ENCODE measurements at regions not wholly inside any gene's neighbourhood (a gene's known extent, or its start where the extent isn't known, plus 50 kb on each side); places are given as distances from the start of the nearest gene placed in this dataset.

- no peak overlapping the region for H3K27ac ChIP-seq (ENCODE audit: low read depth, low read length)
- no peaks in the 10 kb centered on the region for H3K4me1 ChIP-seq (ENCODE audit: control insufficient read depth, insufficient read depth, low read length)
- H3K27me3 ChIP-seq (ENCODE audit: control insufficient read depth, insufficient read depth, low read length): no peaks in the 10 kb centered on the region
- H3K4me3 ChIP-seq (ENCODE audit: low read length): no peak overlapping the region
- no peak overlapping the region for H3K9ac ChIP-seq (ENCODE audit: low read length)
- no peaks in the 10 kb centered on the region for H3K36me3 ChIP-seq (ENCODE audit: control insufficient read depth, insufficient read depth, low read length)
Measured at GRCh38 chr18:72470391-72470790, 73.8 kb downstream of the CBLN2 start.

- no peaks in the 10 kb centered on the region for H3K27me3 ChIP-seq (ENCODE audit: control insufficient read depth, insufficient read depth, low read length)
- no peak overlapping the region for H3K27ac ChIP-seq (ENCODE audit: low read depth, low read length)
- no peak overlapping the region for H3K4me3 ChIP-seq (ENCODE audit: low read length)
- no peaks in the 10 kb centered on the region for H3K4me1 ChIP-seq (ENCODE audit: control insufficient read depth, insufficient read depth, low read length)
- no peaks in the 10 kb centered on the region for H3K36me3 ChIP-seq (ENCODE audit: control insufficient read depth, insufficient read depth, low read length)
- H3K9ac ChIP-seq (ENCODE audit: low read length): no peak overlapping the region
Measured at GRCh38 chr18:72468021-72468710, 76.0 kb downstream of the CBLN2 start.

GRCh38 chr18:72460210-72460680 is 83.9 kb downstream of the CBLN2 start:
- H3K4me1 ChIP-seq (ENCODE audit: control insufficient read depth, insufficient read depth, low read length): no peaks in the 10 kb centered on the region
- H3K27me3 ChIP-seq (ENCODE audit: control insufficient read depth, insufficient read depth, low read length): no peaks in the 10 kb centered on the region
- H3K36me3 ChIP-seq (ENCODE audit: control insufficient read depth, insufficient read depth, low read length): no peaks in the 10 kb centered on the region
- no peak overlapping the region for H3K4me3 ChIP-seq (ENCODE audit: low read length)
- no peak overlapping the region for H3K9ac ChIP-seq (ENCODE audit: low read length)
- H3K27ac ChIP-seq (ENCODE audit: low read depth, low read length): no peak overlapping the region

DNA sequence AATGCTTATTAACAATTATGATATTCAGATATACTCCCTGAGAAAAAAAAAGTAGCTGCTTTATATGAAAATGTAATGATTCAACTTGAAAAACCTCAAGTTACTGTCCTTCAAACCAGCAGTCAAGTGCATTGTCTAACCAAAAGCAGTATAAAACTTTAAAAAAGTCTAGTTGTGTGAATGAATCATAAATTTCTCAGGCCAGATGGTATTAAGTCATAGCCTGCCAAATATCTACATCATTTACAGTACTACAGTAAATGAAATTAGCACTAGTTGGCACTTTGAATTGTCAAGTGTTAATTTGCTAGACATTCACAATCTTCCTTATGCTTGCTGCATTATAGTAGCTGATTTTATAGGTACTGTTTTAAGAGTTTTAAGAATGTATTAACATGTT is 85.9 kb downstream of the CBLN2 start:
- Histone ChIP-seq H3K9ac (ENCODE audit: low read length) (no peak overlapping the region), H3K4me1 (ENCODE audit: control insufficient read depth, insufficient read depth, low read length) (no peaks in the 10 kb centered on the region), H3K36me3 (ENCODE audit: control insufficient read depth, insufficient read depth, low read length) (no peaks in the 10 kb centered on the region), H3K4me3 (ENCODE audit: low read length) (no peak overlapping the region), H3K27ac (ENCODE audit: low read depth, low read length) (no peak overlapping the region), H3K27me3 (ENCODE audit: control insufficient read depth, insufficient read depth, low read length) (no peaks in the 10 kb centered on the region)

DNA sequence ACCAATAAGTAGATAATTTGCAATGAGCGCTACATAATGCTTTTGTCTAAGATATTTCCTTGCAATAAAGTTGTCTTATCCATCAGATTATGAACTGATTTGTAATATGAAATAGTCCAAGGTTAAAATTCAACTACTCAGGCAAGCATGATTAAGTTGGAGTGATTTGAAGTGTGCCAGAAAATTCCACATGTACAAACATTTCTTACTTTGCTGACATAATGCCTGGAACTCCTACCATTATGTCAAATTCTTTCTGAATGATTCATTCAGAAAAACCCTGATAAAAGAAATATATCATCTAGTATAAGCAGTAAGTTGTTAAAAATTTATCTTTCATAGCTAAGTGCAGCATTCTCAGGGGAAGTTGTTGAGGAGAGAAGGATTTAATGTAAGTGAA is 87.3 kb downstream of the CBLN2 start:
- H3K9ac ChIP-seq (ENCODE audit: low read length): no peak overlapping the region
- no peak overlapping the region for H3K4me3 ChIP-seq (ENCODE audit: low read length)
- no peaks in the 10 kb centered on the region for H3K4me1 ChIP-seq (ENCODE audit: control insufficient read depth, insufficient read depth, low read length)
- H3K27ac ChIP-seq (ENCODE audit: low read depth, low read length): no peak overlapping the region
- H3K27me3 ChIP-seq (ENCODE audit: control insufficient read depth, insufficient read depth, low read length): no peaks in the 10 kb centered on the region
- no peaks in the 10 kb centered on the region for H3K36me3 ChIP-seq (ENCODE audit: control insufficient read depth, insufficient read depth, low read length)

GRCh38 chr18:72452328-72452727 is 91.8 kb downstream of the CBLN2 start:
- no peak overlapping the region for H3K27ac ChIP-seq (ENCODE audit: low read depth, low read length)
- no peak overlapping the region for H3K9ac ChIP-seq (ENCODE audit: low read length)
- H3K27me3 ChIP-seq (ENCODE audit: control insufficient read depth, insufficient read depth, low read length): no peaks in the 10 kb centered on the region
- H3K4me1 ChIP-seq (ENCODE audit: control insufficient read depth, insufficient read depth, low read length): no peaks in the 10 kb centered on the region
- H3K4me3 ChIP-seq (ENCODE audit: low read length): no peak overlapping the region
- H3K36me3 ChIP-seq (ENCODE audit: control insufficient read depth, insufficient read depth, low read length): no peaks in the 10 kb centered on the region

DNA sequence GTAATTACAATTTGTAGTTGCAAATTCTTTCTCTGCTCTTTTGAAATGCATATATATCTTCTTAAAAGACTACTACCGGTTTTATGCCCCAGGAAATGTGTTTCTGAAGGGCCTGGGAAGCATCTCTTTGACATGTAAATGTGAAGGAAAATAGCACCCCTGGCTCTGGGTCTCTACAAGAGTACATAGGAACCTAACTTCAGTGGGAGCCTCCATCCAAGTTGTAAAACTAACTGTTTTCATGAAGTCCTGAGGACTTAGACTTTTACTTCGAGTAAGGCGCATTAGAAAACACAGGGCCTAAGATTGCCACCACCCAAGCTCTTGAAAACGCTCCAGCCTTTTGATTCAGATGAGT is 99.4 kb downstream of the CBLN2 start:
- Histone ChIP-seq H3K4me3 (ENCODE audit: low read length) (no peak overlapping the region), H3K36me3 (ENCODE audit: control insufficient read depth, insufficient read depth, low read length) (no peaks in the 10 kb centered on the region), H3K4me1 (ENCODE audit: control insufficient read depth, insufficient read depth, low read length) (no peaks in the 10 kb centered on the region), H3K27ac (ENCODE audit: low read depth, low read length) (no peak overlapping the region), H3K9ac (ENCODE audit: low read length) (no peak overlapping the region), H3K27me3 (ENCODE audit: control insufficient read depth, insufficient read depth, low read length) (no peaks in the 10 kb centered on the region)

GRCh38 chr18:72444111-72444797 is 99.9 kb downstream of the CBLN2 start:
- no peaks in the 10 kb centered on the region for H3K36me3 ChIP-seq (ENCODE audit: control insufficient read depth, insufficient read depth, low read length)
- H3K4me1 ChIP-seq (ENCODE audit: control insufficient read depth, insufficient read depth, low read length): no peaks in the 10 kb centered on the region
- H3K4me3 ChIP-seq (ENCODE audit: low read length): no peak overlapping the region
- no peak overlapping the region for H3K9ac ChIP-seq (ENCODE audit: low read length)
- H3K27me3 ChIP-seq (ENCODE audit: control insufficient read depth, insufficient read depth, low read length): no peaks in the 10 kb centered on the region
- H3K27ac ChIP-seq (ENCODE audit: low read depth, low read length): no peak overlapping the region

- H3K27me3 ChIP-seq (ENCODE audit: control insufficient read depth, insufficient read depth, low read length): no peaks in the 10 kb centered on the region
- no peak overlapping the region for H3K27ac ChIP-seq (ENCODE audit: low read depth, low read length)
- H3K4me1 ChIP-seq (ENCODE audit: control insufficient read depth, insufficient read depth, low read length): no peaks in the 10 kb centered on the region
Measured at GRCh38 chr18:72436401-72436800, 107.7 kb downstream of the CBLN2 start.

GRCh38 chr18:72433756-72434155 is 110.4 kb downstream of the CBLN2 start:
- Histone ChIP-seq H3K36me3 (ENCODE audit: control insufficient read depth, insufficient read depth, low read length) (no peaks in the 10 kb centered on the region), H3K9ac (ENCODE audit: low read length) (no peak overlapping the region), H3K4me1 (ENCODE audit: control insufficient read depth, insufficient read depth, low read length) (no peaks in the 10 kb centered on the region), H3K27me3 (ENCODE audit: control insufficient read depth, insufficient read depth, low read length) (no peaks in the 10 kb centered on the region), H3K27ac (ENCODE audit: low read depth, low read length) (no peak overlapping the region), H3K4me3 (ENCODE audit: low read length) (no peak overlapping the region)

More at GRCh38 chr18:72436401-72436800, 107.7 kb downstream of the CBLN2 start:
- H3K4me3 ChIP-seq (ENCODE audit: low read length): no peak overlapping the region
- H3K36me3 ChIP-seq (ENCODE audit: control insufficient read depth, insufficient read depth, low read length): no peaks in the 10 kb centered on the region
- no peak overlapping the region for H3K9ac ChIP-seq (ENCODE audit: low read length)

- H3K4me1 ChIP-seq (ENCODE audit: control insufficient read depth, insufficient read depth, low read length): no peaks in the 10 kb centered on the region
- no peak overlapping the region for H3K4me3 ChIP-seq (ENCODE audit: low read length)
- H3K36me3 ChIP-seq (ENCODE audit: control insufficient read depth, insufficient read depth, low read length): no peaks in the 10 kb centered on the region
- H3K9ac ChIP-seq (ENCODE audit: low read length): no peak overlapping the region
- H3K27me3 ChIP-seq (ENCODE audit: control insufficient read depth, insufficient read depth, low read length): no peaks in the 10 kb centered on the region
- H3K27ac ChIP-seq (ENCODE audit: low read depth, low read length): no peak overlapping the region
Measured at GRCh38 chr18:72427721-72428120, 116.4 kb downstream of the CBLN2 start.

DNA sequence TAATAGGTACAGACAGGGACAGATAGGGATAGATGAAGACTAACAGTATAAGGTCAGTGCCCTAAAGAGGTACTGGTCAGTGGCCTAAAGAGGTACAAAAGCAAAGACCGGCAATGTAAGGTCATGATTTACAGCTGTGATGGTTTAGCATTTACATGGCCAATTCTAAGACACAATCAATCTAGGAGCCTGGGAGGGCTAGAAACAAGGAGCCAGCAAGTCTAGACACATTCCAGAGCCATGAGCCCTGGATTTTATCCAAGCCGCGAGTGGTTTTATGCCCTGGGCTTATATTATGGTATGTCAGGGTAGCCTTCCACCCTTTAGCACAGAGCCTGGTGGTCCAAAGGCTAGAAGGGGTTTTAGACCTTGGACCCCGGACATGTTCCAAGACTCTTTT is 124.2 kb downstream of the CBLN2 start:
- Histone ChIP-seq H3K27ac (ENCODE audit: low read depth, low read length) (no peak overlapping the region), H3K4me1 (ENCODE audit: control insufficient read depth, insufficient read depth, low read length) (no peaks in the 10 kb centered on the region), H3K9ac (ENCODE audit: low read length) (no peak overlapping the region), H3K4me3 (ENCODE audit: low read length) (no peak overlapping the region), H3K36me3 (ENCODE audit: control insufficient read depth, insufficient read depth, low read length) (no peaks in the 10 kb centered on the region), H3K27me3 (ENCODE audit: control insufficient read depth, insufficient read depth, low read length) (no peaks in the 10 kb centered on the region)

GRCh38 chr18:72412927-72413326 is 131.2 kb downstream of the CBLN2 start:
- no peak overlapping the region for H3K27ac ChIP-seq (ENCODE audit: low read depth, low read length)
- no peaks in the 10 kb centered on the region for H3K4me1 ChIP-seq (ENCODE audit: control insufficient read depth, insufficient read depth, low read length)
- no peaks in the 10 kb centered on the region for H3K27me3 ChIP-seq (ENCODE audit: control insufficient read depth, insufficient read depth, low read length)
- H3K36me3 ChIP-seq (ENCODE audit: control insufficient read depth, insufficient read depth, low read length): no peaks in the 10 kb centered on the region
- no peak overlapping the region for H3K4me3 ChIP-seq (ENCODE audit: low read length)
- H3K9ac ChIP-seq (ENCODE audit: low read length): no peak overlapping the region
